ENCODE measurements at regions not wholly inside any gene's neighbourhood (a gene's known extent, or its start where the extent isn't known, plus 50 kb on each side); places are given as distances from the start of the nearest gene placed in this dataset.

DNA sequence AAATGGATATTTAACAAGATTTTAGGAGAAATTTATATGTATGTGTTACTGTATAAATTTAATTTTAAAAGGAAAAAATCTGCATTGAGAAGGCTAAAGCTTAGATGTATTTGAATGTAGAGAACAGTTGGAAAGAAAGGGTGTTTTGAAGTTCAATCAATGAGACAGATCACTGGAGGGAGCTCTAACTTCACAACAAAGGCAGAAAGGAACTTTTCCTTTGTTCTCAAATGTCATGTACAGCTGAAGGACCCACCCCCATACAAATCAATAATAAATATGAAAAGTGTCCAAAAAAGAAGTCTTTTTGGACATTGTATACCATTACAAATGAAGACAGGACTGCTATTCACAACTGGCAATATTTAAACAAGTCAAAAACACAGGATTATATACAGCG, 403.4 kb downstream of the DNAJB9 start:
- TF ChIP-seq, protein P1, sequence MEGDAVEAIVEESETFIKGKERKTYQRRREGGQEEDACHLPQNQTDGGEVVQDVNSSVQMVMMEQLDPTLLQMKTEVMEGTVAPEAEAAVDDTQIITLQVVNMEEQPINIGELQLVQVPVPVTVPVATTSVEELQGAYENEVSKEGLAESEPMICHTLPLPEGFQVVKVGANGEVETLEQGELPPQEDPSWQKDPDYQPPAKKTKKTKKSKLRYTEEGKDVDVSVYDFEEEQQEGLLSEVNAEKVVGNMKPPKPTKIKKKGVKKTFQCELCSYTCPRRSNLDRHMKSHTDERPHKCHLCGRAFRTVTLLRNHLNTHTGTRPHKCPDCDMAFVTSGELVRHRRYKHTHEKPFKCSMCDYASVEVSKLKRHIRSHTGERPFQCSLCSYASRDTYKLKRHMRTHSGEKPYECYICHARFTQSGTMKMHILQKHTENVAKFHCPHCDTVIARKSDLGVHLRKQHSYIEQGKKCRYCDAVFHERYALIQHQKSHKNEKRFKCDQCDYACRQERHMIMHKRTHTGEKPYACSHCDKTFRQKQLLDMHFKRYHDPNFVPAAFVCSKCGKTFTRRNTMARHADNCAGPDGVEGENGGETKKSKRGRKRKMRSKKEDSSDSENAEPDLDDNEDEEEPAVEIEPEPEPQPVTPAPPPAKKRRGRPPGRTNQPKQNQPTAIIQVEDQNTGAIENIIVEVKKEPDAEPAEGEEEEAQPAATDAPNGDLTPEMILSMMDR (IDR thresholded peaks at IDR 0.05) = peak; percentile 12 to 38 (median 30)
- TF ChIP-seq POLR2A (IDR thresholded peaks at IDR 0.05) = no peak

Measured in right lobe of liver (tissue), 4 donors.